GM15510 (cell line): ENCODE measurements at regions not wholly inside any gene's neighbourhood (a gene's known extent, or its start where the extent isn't known, plus 50 kb on each side); places are given as distances from the start of the nearest gene placed in this dataset.

Experiments
- POLR2A ChIP-seq: IDR thresholded peaks from 3 replicates; pipeline ENCODE4 v1.6.1; 2011; ENCODE audit warnings: borderline replicate concordance; ENCODE audit not compliant: insufficient read length; ENCODE audit errors: extremely low read depth

GRCh38 chr6:137709424-137710236, 157.4 kb upstream of the TNFAIP3 start:
- TF ChIP-seq POLR2A, result no peak

GRCh38 chr6:137711972-137712371, 155.1 kb upstream of the TNFAIP3 start:
- TF ChIP-seq POLR2A, result no peak

- TF ChIP-seq POLR2A, result no peak
Observed at GRCh38 chr6:137712587-137712986, 154.5 kb upstream of the TNFAIP3 start.

DNA sequence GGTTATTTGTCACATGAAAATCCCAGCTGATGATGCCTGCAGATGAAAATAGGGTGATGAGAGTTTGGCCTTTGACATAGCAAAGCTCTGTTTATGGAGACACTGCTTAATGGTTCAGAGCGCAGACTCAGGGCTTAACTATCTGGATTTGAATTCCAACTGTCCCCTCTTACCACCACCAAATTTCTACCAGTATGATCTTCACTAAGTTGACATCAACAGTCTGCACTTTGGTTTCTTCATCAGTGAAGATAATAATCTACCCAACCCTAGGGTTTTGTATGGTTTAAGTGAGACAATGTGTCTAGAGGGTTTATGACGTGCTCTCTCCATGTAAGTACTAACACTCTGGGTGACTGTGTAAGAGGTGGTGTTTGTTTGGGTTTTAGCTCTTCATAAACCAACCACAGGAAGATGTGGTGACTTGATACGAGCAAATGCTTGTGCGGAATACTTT, 151.4 kb upstream of the TNFAIP3 start:
- no peak for TF ChIP-seq POLR2A

GRCh38 chr6:137717074-137718073, 149.7 kb upstream of the TNFAIP3 start:
- no peak for TF ChIP-seq POLR2A

- no peak for TF ChIP-seq POLR2A
Observed at GRCh38 chr6:137722749-137723272, 144.2 kb upstream of the TNFAIP3 start.

DNA sequence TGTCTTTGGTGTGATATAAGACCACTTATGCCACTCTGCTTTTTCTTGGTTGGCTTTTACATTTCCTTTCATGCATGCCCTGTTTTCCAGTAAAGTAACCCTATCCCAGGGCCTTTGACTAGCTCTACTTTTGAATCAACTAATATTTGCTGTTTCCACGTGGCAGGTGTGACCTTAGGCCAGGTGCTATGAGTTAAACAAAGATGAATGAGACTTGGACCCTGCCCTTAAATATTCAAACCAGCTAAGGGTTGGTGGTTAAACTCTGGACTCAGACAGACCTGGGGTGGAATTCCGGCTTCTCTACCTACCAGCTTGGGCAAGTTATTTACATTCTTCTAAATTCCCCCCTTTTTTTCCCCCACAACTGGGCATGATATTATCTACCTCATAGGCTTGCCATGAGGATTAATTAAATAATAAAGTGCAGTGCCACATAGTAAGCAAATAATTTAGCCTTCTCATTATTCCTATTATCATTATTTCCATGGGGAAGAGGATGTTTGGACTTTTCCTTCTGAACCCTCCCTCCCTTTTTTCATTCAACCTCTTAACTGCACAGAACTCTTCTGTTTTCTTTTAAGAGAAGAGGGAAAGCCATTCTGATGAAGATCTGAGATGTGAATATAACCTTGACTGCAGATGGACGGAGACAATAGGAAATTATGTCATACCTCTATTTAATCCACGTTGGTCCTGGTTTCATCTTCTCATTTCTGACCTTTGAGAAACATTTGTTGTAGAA, 143.6 kb upstream of the TNFAIP3 start:
- no peak for TF ChIP-seq POLR2A

- no peak for TF ChIP-seq POLR2A
Observed at GRCh38 chr6:137724018-137724403, 143.0 kb upstream of the TNFAIP3 start.

DNA sequence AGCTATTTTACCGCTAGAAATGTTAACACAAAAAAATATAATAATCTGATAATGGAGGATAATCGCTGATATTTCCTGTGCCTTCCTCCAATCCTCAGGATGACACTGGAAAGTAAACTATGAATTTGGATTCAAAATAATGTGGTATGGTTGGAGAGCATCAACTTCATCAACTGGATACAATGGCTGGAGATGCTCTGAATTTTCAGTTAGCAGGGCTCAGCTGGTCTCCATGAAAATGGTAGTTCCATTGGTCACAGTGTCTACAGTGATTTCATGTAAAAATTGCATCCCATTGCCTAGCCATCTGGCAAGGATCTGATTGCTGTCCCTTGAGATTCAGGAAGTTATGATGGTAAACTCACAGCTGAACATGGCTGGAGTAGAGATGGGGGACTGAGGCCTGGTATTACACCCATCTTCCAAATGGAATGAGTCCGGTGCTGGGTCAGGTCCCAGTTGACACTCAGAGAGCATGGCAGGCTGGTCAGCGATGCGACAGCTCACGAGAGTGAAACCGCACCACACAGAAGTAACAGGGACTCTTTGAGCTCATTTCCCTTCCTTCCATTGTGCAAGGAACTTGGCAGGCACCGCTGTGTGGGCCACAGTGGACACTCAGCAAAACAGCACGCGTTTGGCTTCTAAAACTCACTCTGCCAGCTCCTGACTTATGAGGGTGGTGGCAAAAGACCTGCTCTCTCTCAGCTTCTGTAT, 142.4 kb upstream of the TNFAIP3 start:
- TF ChIP-seq POLR2A, result no peak

DNA sequence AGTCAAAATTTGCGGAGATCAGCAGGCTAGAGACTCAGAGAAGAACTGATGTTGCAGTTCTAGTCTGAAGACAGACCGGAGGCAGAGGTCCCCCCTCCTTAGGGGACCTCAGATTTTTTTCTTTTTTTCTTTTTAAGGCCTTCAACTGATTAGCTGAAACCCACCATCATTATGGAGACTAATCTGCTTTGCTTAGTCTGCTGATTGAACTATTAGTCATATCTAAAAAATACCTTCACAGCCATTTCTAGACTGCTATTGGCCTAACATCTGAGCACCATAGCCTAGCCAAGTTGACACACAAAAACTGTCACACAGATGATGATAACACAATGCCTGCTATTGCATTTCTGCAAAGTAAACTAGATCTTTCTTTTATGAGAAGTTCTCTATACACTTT, 141.1 kb upstream of the TNFAIP3 start:
- TF ChIP-seq POLR2A, result no peak

DNA sequence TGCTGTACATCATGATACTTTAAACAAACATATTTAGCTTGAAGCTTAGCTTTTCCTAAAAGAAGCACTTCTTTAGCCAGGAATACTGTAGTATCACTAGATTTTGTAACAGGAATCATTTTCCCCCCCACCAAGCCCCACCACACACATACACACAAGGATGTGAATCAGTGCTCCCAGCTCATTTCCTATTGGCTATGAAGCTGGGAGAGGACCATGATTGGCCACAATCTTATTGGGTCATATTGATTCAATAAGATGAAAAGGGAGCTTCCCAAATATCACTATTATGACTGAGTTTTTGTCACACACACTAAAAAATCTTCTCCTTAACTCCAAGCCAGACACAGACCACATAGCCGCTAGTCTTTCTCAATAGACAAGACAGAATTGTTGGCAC, 140.5 kb upstream of the TNFAIP3 start:
- no peak for TF ChIP-seq POLR2A

- no peak for TF ChIP-seq POLR2A
Observed at GRCh38 chr6:137727216-137727765, 139.8 kb upstream of the TNFAIP3 start.

GRCh38 chr6:137728386-137729349, 138.4 kb upstream of the TNFAIP3 start:
- no peak for TF ChIP-seq POLR2A
